ENCODE measurements at regions not wholly inside any gene's neighbourhood (a gene's known extent, or its start where the extent isn't known, plus 50 kb on each side); places are given as distances from the start of the nearest gene placed in this dataset.

- no peaks in the 10 kb centered on the region for H3K9me3 ChIP-seq
- no peaks in the 10 kb centered on the region for H3K27me3 ChIP-seq
- no peak overlapping the region for H3K27ac ChIP-seq
- TF ChIP-seq CTCF (IDR thresholded peaks at IDR 0.05) = no peak
- no peak for DNase-seq
- H3K4me1 ChIP-seq = no peaks in the 10 kb centered on the region
- no peak overlapping the region for H3K4me3 ChIP-seq
- no peaks in the 10 kb centered on the region for H3K36me3 ChIP-seq
- intact Hi-C loops (cut with DNase I; ENCODE audit: low total_unique reads) = no loop called here
Measured at GRCh38 chr13:53863520-53863919, 834.9 kb downstream of the OLFM4 start.

GRCh38 chr13:53873558-53873957 is 844.9 kb downstream of the OLFM4 start:
- Histone ChIP-seq H3K36me3 (no peaks in the 10 kb centered on the region), H3K4me3 (no peak overlapping the region), H3K27ac (no peak overlapping the region), H3K27me3 (no peaks in the 10 kb centered on the region), H3K4me1 (no peaks in the 10 kb centered on the region), H3K9me3 (no peaks in the 10 kb centered on the region)
- TF ChIP-seq CTCF (IDR thresholded peaks at IDR 0.05) = no peak
- intact Hi-C loops (cut with DNase I; ENCODE audit: low total_unique reads) = no loop called here
- DNase-seq = no peak

GRCh38 chr13:53878861-53879260 is 850.2 kb downstream of the OLFM4 start:
- no peak overlapping the region for H3K27ac ChIP-seq
- H3K27me3 ChIP-seq = no peaks in the 10 kb centered on the region
- intact Hi-C loops (cut with DNase I; ENCODE audit: low total_unique reads) = no loop called here
- no peak for DNase-seq
- H3K36me3 ChIP-seq = no peaks in the 10 kb centered on the region
- H3K4me1 ChIP-seq = no peaks in the 10 kb centered on the region
- H3K9me3 ChIP-seq = no peaks in the 10 kb centered on the region
- no peak for TF ChIP-seq CTCF (IDR thresholded peaks at IDR 0.05)
- H3K4me3 ChIP-seq = no peak overlapping the region

- intact Hi-C loops (cut with DNase I; ENCODE audit: low total_unique reads) = no loop called here
- no peak overlapping the region for H3K27ac ChIP-seq
- H3K9me3 ChIP-seq = no peaks in the 10 kb centered on the region
- DNase-seq = no peak
- no peak for TF ChIP-seq CTCF (IDR thresholded peaks at IDR 0.05)
- no peaks in the 10 kb centered on the region for H3K36me3 ChIP-seq
- no peaks in the 10 kb centered on the region for H3K4me1 ChIP-seq
- H3K27me3 ChIP-seq = no peaks in the 10 kb centered on the region
- no peak overlapping the region for H3K4me3 ChIP-seq
Measured at GRCh38 chr13:53885997-53886396, 857.4 kb downstream of the OLFM4 start.

- H3K4me3 ChIP-seq = no peak overlapping the region
- H3K27me3 ChIP-seq = no peaks in the 10 kb centered on the region
- H3K9me3 ChIP-seq = no peaks in the 10 kb centered on the region
- intact Hi-C loops (cut with DNase I; ENCODE audit: low total_unique reads) = no loop called here
- no peak for TF ChIP-seq CTCF (IDR thresholded peaks at IDR 0.05)
- no peak overlapping the region for H3K27ac ChIP-seq
- no peaks in the 10 kb centered on the region for H3K36me3 ChIP-seq
- H3K4me1 ChIP-seq = no peaks in the 10 kb centered on the region
- no peak for DNase-seq
Measured at GRCh38 chr13:53890696-53891095, 862.1 kb downstream of the OLFM4 start.

GRCh38 chr13:53901593-53901992 is 873.0 kb downstream of the OLFM4 start:
- Histone ChIP-seq H3K4me1 (no peaks in the 10 kb centered on the region), H3K36me3 (no peaks in the 10 kb centered on the region), H3K4me3 (no peak overlapping the region), H3K27me3 (no peaks in the 10 kb centered on the region), H3K27ac (no peak overlapping the region), H3K9me3 (no peaks in the 10 kb centered on the region)
- intact Hi-C loops (cut with DNase I; ENCODE audit: low total_unique reads) = no loop called here
- no peak for TF ChIP-seq CTCF (IDR thresholded peaks at IDR 0.05)
- DNase-seq = no peak

Data from tibial artery (tissue), 4 donors.